ENCODE measurements at regions not wholly inside any gene's neighbourhood (a gene's known extent, or its start where the extent isn't known, plus 50 kb on each side); places are given as distances from the start of the nearest gene placed in this dataset.
A peak's percentile ranks its signal among the peaks of the same experiment; 100 is the strongest.
"Not testable (repeated sequence)": the region's sequence is repeated elsewhere in the genome, so short reads cannot be mapped to it uniquely, and the experiment has no call there.

- no peak for DNase-seq (ENCODE audit: low spot score)
Observed at GRCh38 chr14:53285064-53285463, 131.9 kb upstream of the DDHD1 start.

- DNase-seq (ENCODE audit: low spot score) = no peak
Observed at GRCh38 chr14:53278602-53279506, 125.7 kb upstream of the DDHD1 start.

GRCh38 chr14:53273671-53274072 is 120.5 kb upstream of the DDHD1 start:
- DNase-seq (ENCODE audit: low spot score) = no peak

GRCh38 chr14:53265025-53265424 is 111.9 kb upstream of the DDHD1 start:
- DNase-seq (ENCODE audit: low spot score) = no peak

GRCh38 chr14:53260928-53261327 is 107.8 kb upstream of the DDHD1 start:
- no peak for DNase-seq (ENCODE audit: low spot score)

- DNase-seq (ENCODE audit: low spot score) = no peak
Observed at GRCh38 chr14:53260286-53260685, 107.2 kb upstream of the DDHD1 start.

- DNase-seq (ENCODE audit: low spot score) = no peak
Observed at GRCh38 chr14:53252141-53252540, 99.0 kb upstream of the DDHD1 start.

GRCh38 chr14:53249059-53249458 is 95.9 kb upstream of the DDHD1 start:
- DNase-seq (ENCODE audit: low spot score) = no peak

- no peak for DNase-seq (ENCODE audit: low spot score)
Observed at GRCh38 chr14:53247596-53248370, 94.7 kb upstream of the DDHD1 start.

GRCh38 chr14:53242898-53243297 is 89.8 kb upstream of the DDHD1 start:
- not testable (repeated sequence) for DNase-seq (ENCODE audit: low spot score)

GRCh38 chr14:53237488-53237887 is 84.4 kb upstream of the DDHD1 start:
- DNase-seq (ENCODE audit: low spot score) = no peak

GRCh38 chr14:53236708-53237107 is 83.6 kb upstream of the DDHD1 start:
- no peak for DNase-seq (ENCODE audit: low spot score)

GRCh38 chr14:53231171-53231570 is 78.0 kb upstream of the DDHD1 start:
- DNase-seq (ENCODE audit: low spot score) = no peak

- no peak for DNase-seq (ENCODE audit: low spot score)
Observed at GRCh38 chr14:53228966-53229365, 75.8 kb upstream of the DDHD1 start.

GRCh38 chr14:53227154-53227718 is 74.1 kb upstream of the DDHD1 start:
- no peak for DNase-seq (ENCODE audit: low spot score)

GRCh38 chr14:53226553-53226952 is 73.4 kb upstream of the DDHD1 start:
- DNase-seq (ENCODE audit: low spot score) = no peak

GRCh38 chr14:53220914-53221313 is 67.8 kb upstream of the DDHD1 start:
- DNase-seq (ENCODE audit: low spot score) = no peak

- DNase-seq (ENCODE audit: low spot score) = no peak
Observed at GRCh38 chr14:53218161-53218560, 65.0 kb upstream of the DDHD1 start.

GRCh38 chr14:53217316-53217994 is 64.3 kb upstream of the DDHD1 start:
- peak; percentile 58 for DNase-seq (ENCODE audit: low spot score)

GRCh38 chr14:53216955-53217315 is 63.8 kb upstream of the DDHD1 start:
- not testable (repeated sequence) for DNase-seq (ENCODE audit: low spot score)

GRCh38 chr14:53216478-53216877 is 63.4 kb upstream of the DDHD1 start:
- not testable (repeated sequence) for DNase-seq (ENCODE audit: low spot score)

GRCh38 chr14:53215101-53215500 is 62.0 kb upstream of the DDHD1 start:
- no peak for DNase-seq (ENCODE audit: low spot score)
